BLaER1 treated with 17β-estradiol and CSF1 and Interleukin-3, amounts not matched to agents 10 nM and 100 nM (cell line): ENCODE measurements at regions not wholly inside any gene's neighbourhood (a gene's known extent, or its start where the extent isn't known, plus 50 kb on each side); places are given as distances from the start of the nearest gene placed in this dataset.

Experiments used
- H3K27ac ChIP-seq, 11 experiments: shearing (Covaris generic); formaldehyde crosslinking; 2 replicates each; pipeline ENCODE4 v1.8.1; 2022
- H3K27me3 ChIP-seq, 11 experiments: shearing (Covaris generic); formaldehyde crosslinking; 2 replicates each; pipeline ENCODE4 v1.8.1; 2022
- H3K36me3 ChIP-seq, 11 experiments: shearing (Covaris generic); formaldehyde crosslinking; 2 replicates each; pipeline ENCODE4 v1.8.1; 2022
- H3K4me1 ChIP-seq, 10 experiments: shearing (Covaris generic); formaldehyde crosslinking; 2 replicates each; pipeline ENCODE4 v1.8.1; 2022
- H3K4me2 ChIP-seq, 11 experiments: shearing (Covaris generic); formaldehyde crosslinking; 2 replicates each; pipeline ENCODE4 v1.8.1; 2022
- H3K4me3 ChIP-seq, 10 experiments: shearing (Covaris generic); formaldehyde crosslinking; 2 replicates each; pipeline ENCODE4 v1.8.1; 2022
- H3K9ac ChIP-seq, 11 experiments: shearing (Covaris generic); formaldehyde crosslinking; 2 replicates each; pipeline ENCODE4 v1.8.1; 2022
- H3K9me3 ChIP-seq, 11 experiments: shearing (Covaris generic); formaldehyde crosslinking; replicated peaks in 1 of 11; 2 replicates each; pipeline ENCODE4 v1.8.1; 2022
- H4K20me1 ChIP-seq, 11 experiments: shearing (Covaris generic); formaldehyde crosslinking; 2 replicates each; pipeline ENCODE4 v1.8.1; 2022
- Cebpa-rat ChIP-seq, 11 experiments: shearing (Covaris generic); IDR thresholded peaks; 2 replicates each; pipeline ENCODE4 v1.8.1; 2022

DNA sequence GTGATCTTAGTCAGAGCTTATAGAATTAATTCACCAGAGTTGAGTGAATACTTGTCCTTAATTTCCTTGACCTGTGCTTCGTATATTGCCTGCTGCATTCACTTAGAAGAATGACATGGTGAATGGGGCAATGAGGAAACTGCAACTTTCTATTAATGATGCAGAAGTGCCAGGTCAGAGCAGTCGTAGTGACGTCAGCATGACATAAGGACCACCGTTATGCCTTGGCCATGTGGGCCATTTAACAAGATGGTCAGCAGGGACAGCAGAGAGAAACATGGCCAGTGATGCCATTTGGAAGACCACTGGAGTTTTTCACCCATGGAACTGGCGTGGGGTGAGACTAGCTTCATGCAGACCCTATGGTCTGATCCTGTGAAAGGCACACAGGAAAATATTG is 1469.4 kb upstream of the TMEM132C start:
- TF ChIP-seq Cebpa-rat (IDR thresholded peaks at IDR 0.05), result no peak
- H3K36me3 ChIP-seq, result no peaks in the 10 kb centered on the region
- no peaks in the 10 kb centered on the region for H3K9me3 ChIP-seq

DNA sequence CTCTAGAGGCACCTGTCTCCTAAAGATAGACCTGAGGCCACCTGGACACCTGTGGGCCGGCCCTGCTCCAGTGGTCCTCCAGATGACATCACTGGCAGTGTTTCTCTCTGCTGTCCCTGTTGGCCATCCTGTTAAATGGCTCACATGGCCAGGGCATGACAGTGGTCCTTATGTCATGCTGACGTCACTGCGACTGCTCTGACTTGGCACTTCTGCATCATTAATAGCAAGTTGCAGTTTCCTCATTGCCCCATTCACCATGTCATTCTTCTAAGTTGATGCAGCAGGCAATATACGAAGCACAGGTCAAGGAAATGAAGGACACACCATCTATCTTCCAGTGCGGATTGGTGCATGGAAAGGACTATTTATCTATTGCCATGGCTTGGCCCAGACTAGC is 1468.5 kb upstream of the TMEM132C start:
- Histone ChIP-seq H3K9me3 (no peaks in the 10 kb centered on the region), H3K9ac (no peak overlapping the region)

More for the DNA sequence above, 1469.4 kb upstream of the TMEM132C start:
- H4K20me1 ChIP-seq, result no peaks in the 10 kb centered on the region
- no peak overlapping the region for H3K4me2 ChIP-seq
- no peaks in the 10 kb centered on the region for H3K27me3 ChIP-seq
- no peak overlapping the region for H3K4me3 ChIP-seq
- H3K27ac ChIP-seq, result no peak overlapping the region
- peaks cover 0 to 5% (median 0%) of the 10 kb centered on the region in 10 experiments; a peak in 3 of 20 replicates for H3K4me1 ChIP-seq
- no peak overlapping the region for H3K9ac ChIP-seq

GRCh38 chr12:126807312-126807865 is 1459.6 kb upstream of the TMEM132C start:
- no peaks in the 10 kb centered on the region for H3K36me3 ChIP-seq
- no peak overlapping the region for H3K4me3 ChIP-seq
- peaks cover 0 to 17% (median 15%) of the 10 kb centered on the region in 10 experiments; a peak in 14 of 20 replicates for H3K4me1 ChIP-seq
- no peak overlapping the region for H3K4me2 ChIP-seq
- no peaks in the 10 kb centered on the region for H4K20me1 ChIP-seq
- no peaks in the 10 kb centered on the region for H3K9me3 ChIP-seq
- TF ChIP-seq Cebpa-rat (IDR thresholded peaks at IDR 0.05), result no peak
- no peak overlapping the region for H3K27ac ChIP-seq
- H3K9ac ChIP-seq, result no peak overlapping the region
- no peaks in the 10 kb centered on the region for H3K27me3 ChIP-seq

More for the DNA sequence above, 1468.5 kb upstream of the TMEM132C start:
- Histone ChIP-seq H3K4me3 (no peak overlapping the region), H4K20me1 (no peaks in the 10 kb centered on the region), H3K4me1 (peaks cover 0 to 5% (median 0%) of the 10 kb centered on the region in 10 experiments; a peak in 4 of 20 replicates), H3K27me3 (no peaks in the 10 kb centered on the region), H3K36me3 (no peaks in the 10 kb centered on the region), H3K4me2 (no peak overlapping the region), H3K27ac (no peak overlapping the region)
- no peak for TF ChIP-seq Cebpa-rat (IDR thresholded peaks at IDR 0.05)

- H3K9ac ChIP-seq, result no peak overlapping the region
- no peak for TF ChIP-seq Cebpa-rat (IDR thresholded peaks at IDR 0.05)
These were observed 1455.6 kb upstream of the TMEM132C start for GRCh38 chr12:126811391-126811790.

GRCh38 chr12:126819554-126819953 is 1447.4 kb upstream of the TMEM132C start:
- H3K9me3 ChIP-seq, result peaks cover 20 to 32% (median 27%) of the 10 kb centered on the region in 11 experiments
- H4K20me1 ChIP-seq, result no peaks in the 10 kb centered on the region
- H3K4me1 ChIP-seq, result no peaks in the 10 kb centered on the region
- H3K4me3 ChIP-seq, result no peak overlapping the region
- no peak overlapping the region for H3K27ac ChIP-seq
- TF ChIP-seq Cebpa-rat (IDR thresholded peaks at IDR 0.05), result no peak
- no peak overlapping the region for H3K9ac ChIP-seq
- no peaks in the 10 kb centered on the region for H3K36me3 ChIP-seq
- H3K4me2 ChIP-seq, result no peak overlapping the region
- H3K27me3 ChIP-seq, result no peaks in the 10 kb centered on the region

More at GRCh38 chr12:126811391-126811790, 1455.6 kb upstream of the TMEM132C start:
- H3K27ac ChIP-seq, result peak overlapping the region in 1 of 11 experiments; percentile 29; a peak in 1 of 22 replicates
- H3K4me2 ChIP-seq, result peak overlapping the region in 8 of 11 experiments; percentile 25 to 64 (median 48); a peak in 16 of 22 replicates
- H3K4me3 ChIP-seq, result no peak overlapping the region
- H3K27me3 ChIP-seq, result no peaks in the 10 kb centered on the region
- no peaks in the 10 kb centered on the region for H3K9me3 ChIP-seq
- no peaks in the 10 kb centered on the region for H3K36me3 ChIP-seq
- peaks cover 0 to 19% (median 16%) of the 10 kb centered on the region in 10 experiments; a peak in 14 of 20 replicates for H3K4me1 ChIP-seq
- H4K20me1 ChIP-seq, result no peaks in the 10 kb centered on the region

DNA sequence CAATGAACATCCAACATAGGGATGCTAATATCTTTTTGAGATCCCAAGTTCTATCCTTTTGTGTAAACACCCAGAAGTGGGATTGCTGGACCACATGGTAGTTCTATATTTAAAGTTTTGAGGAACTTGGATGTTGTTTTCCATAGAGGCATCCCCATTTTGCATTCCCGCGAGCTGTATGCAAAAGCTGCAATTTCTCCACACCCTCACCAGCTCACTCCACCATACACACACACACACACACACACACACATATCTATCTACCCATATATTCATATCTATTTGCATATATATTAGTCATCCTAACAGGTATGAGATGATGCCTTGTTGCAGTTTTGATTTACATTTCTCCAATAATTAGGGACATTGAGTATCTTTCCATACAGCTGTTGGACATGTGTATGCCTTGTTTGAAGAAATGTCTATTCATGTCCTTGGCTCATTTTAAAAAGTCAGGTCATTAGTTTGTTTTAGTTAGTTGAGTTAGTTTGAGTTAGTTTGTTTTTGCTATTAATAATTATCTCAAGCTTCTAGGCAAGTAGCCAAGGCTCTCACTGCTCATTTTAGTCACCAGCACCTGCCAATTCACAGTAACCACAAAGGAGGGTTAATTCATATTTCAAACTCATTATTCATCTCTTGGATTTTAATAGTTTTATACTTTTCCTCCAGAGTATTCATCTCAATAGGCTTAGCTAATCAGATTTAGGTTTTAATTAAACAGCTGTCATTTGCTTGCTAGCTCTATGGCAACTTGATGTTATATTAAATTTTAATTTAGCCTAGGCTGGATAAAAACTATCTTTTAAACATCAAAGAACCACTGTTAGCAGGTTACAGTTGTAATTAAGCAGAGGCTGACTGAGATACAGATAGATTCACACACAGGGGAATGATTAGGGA is 1435.9 kb upstream of the TMEM132C start:
- Histone ChIP-seq H4K20me1 (no peaks in the 10 kb centered on the region), H3K4me3 (no peak overlapping the region), H3K9ac (no peak overlapping the region), H3K27me3 (peaks cover 25 to 50% (median 37%) of the 10 kb centered on the region in 11 experiments), H3K4me1 (no peaks in the 10 kb centered on the region), H3K27ac (no peak overlapping the region), H3K4me2 (no peak overlapping the region), H3K9me3 (peaks cover 27 to 35% (median 32%) of the 10 kb centered on the region in 11 experiments), H3K36me3 (no peaks in the 10 kb centered on the region)
- TF ChIP-seq Cebpa-rat (IDR thresholded peaks at IDR 0.05), result no peak

DNA sequence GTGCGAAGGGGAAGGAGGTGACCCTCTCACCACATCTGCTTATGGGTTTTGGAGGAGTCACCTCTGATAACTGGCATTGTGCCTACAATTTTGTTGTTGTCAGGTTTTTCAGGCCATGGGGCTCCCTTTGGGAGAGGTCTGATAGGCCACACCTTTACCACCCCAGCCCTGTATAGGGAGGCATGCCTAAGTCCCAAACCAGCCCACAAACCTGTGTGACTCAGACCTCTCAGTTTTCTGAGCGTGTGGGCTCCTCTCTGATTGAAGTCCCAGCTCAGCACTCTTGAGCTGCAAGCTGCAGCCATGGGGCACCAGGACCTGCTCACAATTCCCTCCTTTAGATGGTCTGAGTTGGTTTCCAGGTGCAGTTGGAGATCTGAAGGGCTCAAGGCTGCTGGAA is 1429.3 kb upstream of the TMEM132C start:
- Histone ChIP-seq H3K27me3 (peaks cover 7 to 18% (median 11%) of the 10 kb centered on the region in 11 experiments), H4K20me1 (no peaks in the 10 kb centered on the region), H3K4me1 (no peaks in the 10 kb centered on the region), H3K4me2 (no peak overlapping the region), H3K9ac (no peak overlapping the region), H3K4me3 (no peak overlapping the region), H3K9me3 (peaks cover 51 to 67% (median 63%) of the 10 kb centered on the region in 11 experiments), H3K36me3 (no peaks in the 10 kb centered on the region), H3K27ac (no peak overlapping the region)
- TF ChIP-seq Cebpa-rat (IDR thresholded peaks at IDR 0.05), result no peak

DNA sequence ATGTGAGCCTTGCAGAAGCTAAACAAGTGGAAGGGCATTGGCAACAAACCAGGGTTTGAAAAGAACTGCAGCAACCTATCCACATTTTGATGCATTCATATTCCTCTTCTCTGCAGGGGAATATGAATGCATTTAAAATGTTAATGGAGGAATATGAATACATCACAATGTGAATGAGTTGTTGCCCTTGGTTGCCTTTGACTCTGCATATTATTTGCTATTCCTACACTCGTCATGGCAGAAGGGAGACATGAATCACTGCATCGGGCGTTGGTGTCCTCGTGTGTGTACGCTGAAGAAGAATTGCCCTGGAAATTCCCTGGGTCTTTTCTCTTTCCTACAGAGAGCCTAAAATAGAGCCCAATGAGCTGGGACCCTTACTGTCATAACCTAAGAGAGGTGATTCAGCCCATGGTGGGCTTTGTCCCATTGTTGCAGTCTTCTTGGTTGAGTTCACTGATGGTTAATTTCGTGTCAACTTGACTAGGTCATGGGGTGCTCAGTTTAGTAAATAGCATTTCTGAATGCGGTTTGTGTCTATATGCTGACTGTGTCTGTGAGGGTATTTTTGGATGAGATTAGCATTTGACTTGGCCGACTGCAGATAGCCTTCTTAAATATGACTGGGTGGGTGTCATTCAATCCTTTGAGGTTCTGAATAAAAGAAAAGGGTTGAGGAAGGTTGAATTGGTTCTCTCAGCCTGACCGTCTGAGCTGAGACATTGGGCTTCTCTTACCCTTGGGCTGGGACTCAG is 1422.9 kb upstream of the TMEM132C start:
- TF ChIP-seq Cebpa-rat (IDR thresholded peaks at IDR 0.05), result no peak
- no peak overlapping the region for H3K4me2 ChIP-seq
- H3K36me3 ChIP-seq, result no peaks in the 10 kb centered on the region
- H3K27me3 ChIP-seq, result no peaks in the 10 kb centered on the region
- no peak overlapping the region for H3K9ac ChIP-seq
- H3K4me1 ChIP-seq, result peaks cover 0 to 3% (median 0%) of the 10 kb centered on the region in 10 experiments; a peak in 1 of 20 replicates
- H3K4me3 ChIP-seq, result no peak overlapping the region
- H3K9me3 ChIP-seq, result peaks cover 0 to 4% (median 1%) of the 10 kb centered on the region in 11 experiments; a peak in 6 of 22 replicates
- no peak overlapping the region for H3K27ac ChIP-seq
- no peaks in the 10 kb centered on the region for H4K20me1 ChIP-seq
